GM18861 (cell line): ENCODE measurements at regions not wholly inside any gene's neighbourhood (a gene's known extent, or its start where the extent isn't known, plus 50 kb on each side); places are given as distances from the start of the nearest gene placed in this dataset.
"Not testable (repeated sequence)": the region's sequence is repeated elsewhere in the genome, so short reads cannot be mapped to it uniquely, and the experiment has no call there.

Experiments used
- ATAC-seq: cut with Tn5 transposase; IDR thresholded peaks from one replicate; pipeline ENCODE4 v1.9.1; 2021; ENCODE audit not compliant: unreplicated experiment

DNA sequence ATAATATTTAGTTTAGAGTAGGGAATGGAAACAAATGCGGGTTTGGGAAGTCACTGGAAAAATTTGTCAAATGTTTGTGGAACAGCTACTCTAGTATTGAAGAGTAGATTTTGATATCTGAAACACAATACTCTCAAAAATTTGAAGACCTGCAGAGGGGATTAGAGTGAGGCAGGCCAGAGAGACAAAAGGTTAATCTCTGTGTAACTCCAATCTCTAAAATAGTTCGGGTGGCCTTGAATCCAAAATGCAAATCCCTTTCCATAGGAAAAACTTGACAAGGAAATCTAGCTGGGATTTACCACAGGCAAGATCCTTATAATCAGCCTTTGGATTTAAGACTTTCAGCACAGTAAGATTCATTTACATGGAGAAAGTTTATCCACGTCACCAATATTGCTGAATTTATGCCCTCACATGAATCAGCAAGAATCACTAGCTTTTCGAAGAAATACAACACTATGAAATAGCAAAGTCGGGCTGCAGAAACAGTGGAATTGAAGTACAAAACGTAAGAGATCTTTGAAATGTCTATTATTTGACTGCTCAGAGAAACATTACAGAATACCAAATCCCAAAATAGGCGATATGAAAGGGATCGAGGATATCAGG lies 423.7 kb upstream of the ZNF804A start:
- no peak for ATAC-seq

DNA sequence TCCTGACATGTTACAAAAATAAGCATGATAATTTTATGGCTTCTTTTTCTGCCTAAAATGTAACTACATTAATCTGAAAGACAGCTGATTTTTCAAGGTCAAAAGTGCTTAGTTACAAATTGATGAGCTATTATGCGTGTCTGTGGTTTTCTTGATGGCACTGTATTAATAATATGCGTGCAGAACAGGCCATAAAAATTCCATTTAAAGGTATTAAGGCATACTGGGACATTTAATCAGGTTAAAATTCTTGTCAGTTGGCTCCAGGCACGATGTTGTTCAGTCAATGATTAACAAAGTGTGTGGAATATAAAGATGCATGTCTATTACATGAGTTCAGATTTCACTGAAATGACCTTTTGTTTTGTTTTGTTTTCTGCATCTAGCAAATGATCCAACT lies 420.1 kb upstream of the ZNF804A start:
- ATAC-seq: no peak

- no peak for ATAC-seq
Measured at GRCh38 chr2:184186436-184186835, 411.9 kb upstream of the ZNF804A start.

GRCh38 chr2:184187421-184187971 lies 410.8 kb upstream of the ZNF804A start:
- ATAC-seq: no peak

GRCh38 chr2:184190725-184191124 lies 407.6 kb upstream of the ZNF804A start:
- ATAC-seq: no peak

GRCh38 chr2:184192649-184193048 lies 405.7 kb upstream of the ZNF804A start:
- no peak for ATAC-seq

- ATAC-seq: no peak
Measured at GRCh38 chr2:184197413-184197812, 400.9 kb upstream of the ZNF804A start.

GRCh38 chr2:184198791-184199190 lies 399.5 kb upstream of the ZNF804A start:
- not testable (repeated sequence) for ATAC-seq

- no peak for ATAC-seq
Measured at GRCh38 chr2:184199274-184199673, 399.1 kb upstream of the ZNF804A start.

DNA sequence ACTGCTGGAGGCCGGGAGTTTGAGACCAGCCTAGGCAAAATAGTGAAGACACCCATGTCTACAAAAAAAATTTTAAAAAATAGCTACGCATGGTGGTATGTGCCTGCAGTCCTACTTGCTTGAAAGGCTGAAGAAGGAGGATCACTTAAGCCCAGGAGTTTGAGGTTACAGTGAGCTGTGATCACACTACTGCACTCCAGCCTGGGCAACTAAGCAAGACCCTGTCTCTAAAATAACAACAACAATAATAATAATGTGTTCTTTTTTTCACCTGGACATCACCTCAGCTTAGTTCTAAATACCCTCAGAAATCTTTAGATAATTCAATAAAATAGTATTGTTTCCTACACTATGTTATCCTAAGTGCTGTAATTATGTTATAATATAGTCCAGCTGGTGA lies 397.1 kb upstream of the ZNF804A start:
- no peak for ATAC-seq

DNA sequence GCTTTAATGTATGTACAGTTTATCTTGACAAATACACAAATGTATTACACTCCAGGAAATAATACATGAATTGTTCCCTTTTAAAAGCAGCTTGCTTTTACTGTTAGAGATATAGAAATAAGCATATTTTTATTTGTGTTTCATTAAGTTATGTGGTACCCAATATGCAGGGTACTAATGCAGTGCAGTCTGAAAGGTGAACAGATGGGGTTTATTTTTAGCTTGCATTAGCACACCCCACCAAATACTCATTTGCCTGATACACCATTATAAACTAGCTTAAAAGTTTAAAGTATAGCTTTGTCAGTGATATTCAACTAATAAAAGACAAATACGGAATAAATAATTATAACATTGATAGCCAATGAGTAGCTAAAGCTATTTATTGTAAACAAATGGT lies 394.7 kb upstream of the ZNF804A start:
- no peak for ATAC-seq

GRCh38 chr2:184205048-184205596 lies 393.2 kb upstream of the ZNF804A start:
- ATAC-seq: no peak

GRCh38 chr2:184206045-184206444 lies 392.3 kb upstream of the ZNF804A start:
- no peak for ATAC-seq

- ATAC-seq: no peak
Measured at GRCh38 chr2:184210329-184210728, 388.0 kb upstream of the ZNF804A start.

- ATAC-seq: no peak
Measured at GRCh38 chr2:184215745-184216144, 382.6 kb upstream of the ZNF804A start.

DNA sequence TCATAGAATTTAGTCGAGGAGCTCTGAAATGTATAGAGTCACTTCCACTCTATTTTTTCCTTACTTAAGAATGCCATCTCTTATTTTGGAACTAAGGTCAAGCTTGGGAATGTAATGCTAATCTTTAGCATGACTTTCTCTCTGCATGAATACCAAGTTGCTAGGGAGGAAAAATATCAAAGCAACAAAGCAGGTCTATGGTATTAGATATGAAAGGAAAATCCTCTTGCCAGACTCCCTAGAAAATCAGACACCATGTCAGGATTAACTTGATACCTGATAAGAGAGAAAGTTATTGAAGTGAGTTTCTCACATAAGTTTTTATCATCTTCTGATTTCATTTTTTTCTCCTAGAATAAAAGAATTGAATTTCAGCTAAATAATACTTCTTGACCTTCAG lies 341.7 kb upstream of the ZNF804A start:
- ATAC-seq: no peak

DNA sequence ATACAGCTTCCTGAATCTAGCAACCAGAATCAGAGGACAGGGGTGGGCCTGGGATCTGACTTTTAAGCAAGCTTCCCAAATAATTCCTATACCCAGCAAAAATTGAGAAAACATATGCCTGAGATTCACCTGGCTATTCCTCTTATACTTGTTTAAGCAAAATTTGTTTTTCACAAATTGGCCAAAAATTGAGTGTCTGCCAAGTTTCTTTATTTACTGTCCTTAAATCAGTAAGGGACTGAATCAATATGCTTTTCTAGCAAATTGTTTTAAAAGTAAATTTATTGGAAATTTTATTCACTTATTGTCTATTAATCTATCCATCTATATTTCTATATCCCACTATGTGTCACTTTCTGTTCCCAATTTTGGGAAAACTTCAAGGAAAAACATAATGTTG lies 337.0 kb upstream of the ZNF804A start:
- no peak for ATAC-seq

DNA sequence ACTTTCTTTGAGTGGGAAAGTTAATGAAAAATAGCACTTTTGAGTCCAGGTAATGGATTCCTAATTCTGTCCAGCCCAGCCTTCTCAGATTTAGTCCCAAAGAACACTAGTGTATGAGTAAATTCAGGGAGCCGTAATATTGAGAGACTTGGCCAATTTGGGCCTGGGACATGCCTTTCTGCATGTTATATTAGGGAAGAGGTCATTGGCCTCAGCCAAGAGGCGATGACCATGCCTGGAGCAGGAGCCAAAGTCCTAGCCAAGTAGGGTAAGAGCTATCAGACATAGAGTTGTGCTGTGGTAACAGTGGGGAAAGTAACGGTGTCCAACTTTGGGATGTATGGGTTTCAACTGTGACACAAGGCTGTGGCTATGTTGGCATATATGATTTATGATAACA lies 336.5 kb upstream of the ZNF804A start:
- ATAC-seq: no peak

DNA sequence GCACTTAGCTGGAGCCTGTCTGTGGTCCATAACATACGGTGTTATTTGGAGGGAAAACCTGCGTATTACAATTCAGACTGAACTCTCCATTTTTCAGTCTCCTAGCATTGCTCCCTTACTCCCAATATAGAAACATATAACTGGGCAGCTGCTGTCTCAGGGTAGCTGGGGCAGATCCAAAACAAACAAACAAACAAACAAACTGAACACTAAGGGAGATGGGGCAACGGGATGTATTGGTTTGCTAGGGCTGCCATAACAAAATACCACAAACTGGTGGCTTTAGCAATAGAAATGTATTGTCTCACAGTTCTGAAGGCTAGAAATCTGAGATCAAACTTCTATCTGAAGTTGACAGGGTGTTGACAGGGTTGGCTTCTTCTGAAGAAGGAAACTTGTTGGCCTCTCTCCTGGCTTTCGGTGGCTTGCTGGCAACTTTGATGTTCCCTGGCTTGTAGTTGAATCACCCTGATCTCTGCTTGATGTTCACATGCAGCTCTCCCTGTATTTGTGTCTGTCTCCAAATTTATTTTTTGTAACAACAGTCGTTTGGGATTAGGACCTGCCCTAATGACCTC lies 329.3 kb upstream of the ZNF804A start:
- ATAC-seq: no peak

DNA sequence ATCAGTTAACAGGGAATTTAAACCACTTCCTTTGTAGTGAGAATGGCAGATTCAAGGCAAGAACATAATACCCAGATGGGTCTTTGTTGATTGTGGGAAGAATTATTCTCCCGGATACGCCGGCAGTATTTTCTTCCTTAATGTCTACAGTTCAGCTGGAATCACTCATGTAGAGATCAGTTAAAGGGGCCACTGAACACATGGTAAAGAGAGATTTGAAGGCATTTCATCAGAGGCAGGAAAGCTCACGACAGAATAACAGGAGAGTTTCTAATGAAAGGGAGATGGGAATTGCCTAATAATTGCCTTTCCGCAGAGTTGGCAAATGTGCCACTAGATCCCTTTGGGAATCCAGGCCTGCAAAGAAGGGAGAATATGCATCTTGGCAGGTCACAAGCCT lies 327.7 kb upstream of the ZNF804A start:
- no peak for ATAC-seq

GRCh38 chr2:184272056-184272455 lies 326.3 kb upstream of the ZNF804A start:
- no peak for ATAC-seq

DNA sequence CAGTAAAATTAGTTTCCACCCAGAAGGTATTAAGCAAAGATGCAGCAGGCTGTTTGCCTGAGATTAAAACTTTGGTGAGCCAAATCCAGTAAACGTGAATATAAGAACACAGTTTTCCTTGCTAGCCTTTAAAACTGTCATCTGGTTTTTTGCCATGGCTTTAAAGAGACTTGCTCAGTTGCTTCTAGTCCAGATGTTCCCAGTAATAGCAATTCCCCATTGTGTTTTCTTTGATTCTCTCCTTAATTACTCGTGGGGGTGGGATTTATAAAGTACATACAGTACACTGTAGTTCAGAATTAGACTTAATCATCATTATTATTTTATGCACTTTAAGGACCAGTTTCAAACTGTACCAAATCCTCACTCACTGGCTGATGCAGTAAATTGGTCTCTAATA lies 303.5 kb upstream of the ZNF804A start:
- ATAC-seq: no peak

GRCh38 chr2:184297085-184297484 lies 301.2 kb upstream of the ZNF804A start:
- ATAC-seq: no peak
